ENCODE measurements at regions not wholly inside any gene's neighbourhood (a gene's known extent, or its start where the extent isn't known, plus 50 kb on each side); places are given as distances from the start of the nearest gene placed in this dataset.

DNA sequence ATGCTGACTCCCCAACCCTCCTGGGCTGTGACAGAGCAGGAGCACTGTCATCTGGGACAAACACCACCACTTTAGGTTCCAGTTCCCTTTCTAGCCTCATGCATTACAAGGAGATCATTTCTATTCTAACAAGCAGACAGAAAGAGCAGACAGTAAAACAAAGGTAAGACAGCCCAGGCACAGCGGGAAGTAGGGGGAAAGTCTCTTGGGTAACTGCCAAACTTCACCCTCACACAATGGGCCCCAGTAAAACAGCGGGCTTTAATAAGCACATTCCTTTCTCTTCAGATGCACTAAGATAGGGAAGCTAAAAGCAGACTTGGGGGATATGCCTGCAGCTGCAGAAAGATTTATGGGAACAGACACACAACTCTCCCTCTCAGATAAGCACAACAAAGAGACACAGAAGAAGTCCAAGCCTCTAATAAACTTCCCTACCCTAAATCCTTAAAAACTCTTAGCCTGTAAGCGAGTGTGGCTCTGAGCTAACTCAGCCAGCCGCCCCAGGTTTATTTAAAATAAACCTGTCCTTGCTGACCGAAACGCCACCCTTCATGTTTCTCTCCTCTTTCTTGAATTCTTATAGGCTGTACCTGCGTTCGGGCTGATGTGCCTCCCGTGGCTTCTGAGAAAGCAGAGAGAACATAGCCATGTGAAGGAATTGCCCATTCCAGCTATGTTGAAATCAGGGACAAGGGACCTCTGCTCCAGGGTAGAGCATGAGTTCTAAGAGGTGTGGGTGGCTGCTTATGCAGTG lies 726.8 kb upstream of the DDX18 start:
- no peak overlapping the region for H3K4me3 Mint-ChIP-seq
- H3K36me3 Mint-ChIP-seq (ENCODE audit: insufficient read depth) = no peaks in the 10 kb centered on the region
- peaks cover 5% of the 10 kb centered on the region for H3K9me3 Mint-ChIP-seq
- no peaks in the 10 kb centered on the region for H3K4me1 Mint-ChIP-seq (ENCODE audit: low read depth)
- H3K27me3 Mint-ChIP-seq (ENCODE audit: low read depth) = no peaks in the 10 kb centered on the region
- DNase-seq (no peak), ATAC-seq (no peak)

DNA sequence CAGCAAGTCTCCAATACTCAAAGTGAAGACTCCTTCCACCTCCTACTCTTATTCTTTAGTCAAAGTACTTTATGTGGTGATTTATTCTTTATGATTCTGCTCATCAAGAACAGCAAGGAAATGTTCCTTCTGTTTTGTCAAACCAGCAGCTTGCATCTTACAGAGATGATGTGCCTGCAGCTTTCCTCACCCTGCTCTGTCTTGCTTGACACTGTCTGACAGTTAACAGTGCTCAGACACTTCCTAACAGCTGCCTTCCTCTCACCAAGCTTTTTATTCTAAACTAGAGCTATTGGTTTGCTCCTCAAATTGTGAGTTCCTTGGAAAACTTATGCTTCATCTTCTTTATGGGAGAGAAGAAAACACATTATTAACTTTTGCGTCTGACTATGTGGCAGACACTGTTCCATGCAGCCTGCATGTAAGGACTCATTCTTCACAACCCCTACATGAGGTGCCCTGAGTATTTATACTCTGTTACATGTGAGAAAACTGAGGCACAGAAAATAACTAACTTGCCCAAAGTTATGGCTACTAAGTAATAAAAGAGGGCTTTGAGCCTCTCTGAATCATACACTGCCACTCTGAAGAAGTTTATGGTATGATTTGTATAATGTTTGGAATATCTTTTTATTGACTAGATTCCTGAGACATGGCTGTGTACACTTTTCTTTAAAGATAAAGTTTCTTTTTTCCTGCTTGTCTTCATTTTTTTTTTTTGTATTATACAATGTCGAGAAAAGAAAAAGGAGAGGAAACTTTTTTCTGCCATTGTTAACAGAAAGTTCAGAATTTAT lies 723.3 kb upstream of the DDX18 start:
- Mint-ChIP-seq H3K36me3 (ENCODE audit: insufficient read depth) (no peaks in the 10 kb centered on the region), H3K9me3 (peaks cover 5% of the 10 kb centered on the region), H3K4me3 (no peak overlapping the region), H3K4me1 (ENCODE audit: low read depth) (no peaks in the 10 kb centered on the region), H3K27me3 (ENCODE audit: low read depth) (no peaks in the 10 kb centered on the region)
- no peak for DNase-seq
- no peak for ATAC-seq

DNA sequence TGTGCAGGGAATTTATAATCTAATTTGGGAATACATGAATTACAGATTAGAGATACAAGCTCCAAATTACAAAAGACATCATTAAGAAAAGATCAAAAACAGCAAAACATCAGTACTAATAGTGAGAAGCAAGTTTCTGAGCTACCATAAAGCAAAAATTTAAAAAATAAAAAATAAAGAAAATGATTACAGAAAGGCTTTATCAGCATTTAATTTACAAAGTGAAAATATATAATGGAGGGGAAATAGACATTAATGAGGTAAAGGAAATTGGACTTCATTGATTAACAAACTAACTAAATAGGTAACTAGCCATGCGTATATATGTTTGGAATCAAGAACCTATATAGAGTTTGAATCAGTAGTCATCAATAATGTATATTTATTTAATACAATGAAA lies 712.9 kb upstream of the DDX18 start:
- no peaks in the 10 kb centered on the region for H3K36me3 Mint-ChIP-seq (ENCODE audit: insufficient read depth)

DNA sequence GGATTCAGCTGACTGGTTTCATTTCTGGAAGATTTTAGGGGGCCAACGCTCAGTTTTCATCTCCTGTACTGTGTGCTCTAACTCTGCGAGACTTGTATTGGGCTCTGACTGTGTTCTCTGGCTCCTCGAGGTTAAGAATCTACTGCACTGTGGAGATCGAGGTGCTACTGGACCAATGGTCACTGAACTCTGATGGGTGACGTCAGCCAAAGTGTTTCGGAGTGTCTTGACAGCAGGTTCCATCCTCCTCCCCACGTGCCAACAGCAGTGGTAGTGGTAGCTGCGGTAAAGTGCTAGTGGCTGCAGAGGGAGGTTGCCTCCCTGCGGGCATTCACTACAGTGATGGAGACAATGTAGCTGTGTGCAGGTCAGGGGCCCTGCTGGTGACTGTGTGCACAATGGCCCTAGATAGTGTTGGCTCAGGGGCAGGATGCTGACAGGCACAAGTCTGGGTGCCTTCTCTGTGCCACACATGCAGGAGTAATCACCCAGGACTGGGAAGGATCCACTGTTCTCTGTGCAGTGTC lies 705.7 kb upstream of the DDX18 start:
- H3K4me3 Mint-ChIP-seq = no peak overlapping the region
- H3K9me3 Mint-ChIP-seq = peaks cover 13% of the 10 kb centered on the region
- ATAC-seq = no peak
- H3K4me1 Mint-ChIP-seq (ENCODE audit: low read depth) = no peaks in the 10 kb centered on the region
- no peaks in the 10 kb centered on the region for H3K27me3 Mint-ChIP-seq (ENCODE audit: low read depth)
- H3K36me3 Mint-ChIP-seq (ENCODE audit: insufficient read depth) = no peaks in the 10 kb centered on the region
- DNase-seq = no peak

More for the DNA sequence above, 712.9 kb upstream of the DDX18 start:
- no peaks in the 10 kb centered on the region for H3K4me1 Mint-ChIP-seq (ENCODE audit: low read depth)
- H3K9me3 Mint-ChIP-seq = peaks cover 7% of the 10 kb centered on the region
- no peak overlapping the region for H3K4me3 Mint-ChIP-seq
- DNase-seq = no peak
- no peak for ATAC-seq
- H3K27me3 Mint-ChIP-seq (ENCODE audit: low read depth) = no peaks in the 10 kb centered on the region

DNA sequence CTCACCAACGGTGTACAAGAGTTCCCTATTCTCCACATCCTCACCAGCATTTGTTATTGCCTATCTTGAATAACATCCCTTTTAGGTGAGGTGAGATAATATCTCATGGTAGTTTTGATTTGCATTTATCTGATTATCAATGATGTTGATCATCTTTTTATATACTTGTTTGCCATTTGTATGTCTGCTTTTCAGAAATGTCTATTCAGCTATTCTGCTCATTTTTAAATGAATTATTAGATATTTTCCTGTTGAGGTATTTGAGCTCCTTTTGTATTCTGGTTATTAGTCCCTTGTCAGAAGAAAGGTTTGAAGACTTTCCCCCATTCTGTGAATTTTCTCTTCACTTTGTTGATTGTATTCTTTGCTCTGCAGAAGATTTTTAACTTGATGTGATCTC lies 695.5 kb upstream of the DDX18 start:
- H3K9me3 Mint-ChIP-seq = peaks cover 8% of the 10 kb centered on the region
- DNase-seq (no peak), ATAC-seq (no peak)
- H3K27me3 Mint-ChIP-seq (ENCODE audit: low read depth) = no peaks in the 10 kb centered on the region
- no peaks in the 10 kb centered on the region for H3K4me1 Mint-ChIP-seq (ENCODE audit: low read depth)
- no peaks in the 10 kb centered on the region for H3K36me3 Mint-ChIP-seq (ENCODE audit: insufficient read depth)
- H3K4me3 Mint-ChIP-seq = no peak overlapping the region

DNA sequence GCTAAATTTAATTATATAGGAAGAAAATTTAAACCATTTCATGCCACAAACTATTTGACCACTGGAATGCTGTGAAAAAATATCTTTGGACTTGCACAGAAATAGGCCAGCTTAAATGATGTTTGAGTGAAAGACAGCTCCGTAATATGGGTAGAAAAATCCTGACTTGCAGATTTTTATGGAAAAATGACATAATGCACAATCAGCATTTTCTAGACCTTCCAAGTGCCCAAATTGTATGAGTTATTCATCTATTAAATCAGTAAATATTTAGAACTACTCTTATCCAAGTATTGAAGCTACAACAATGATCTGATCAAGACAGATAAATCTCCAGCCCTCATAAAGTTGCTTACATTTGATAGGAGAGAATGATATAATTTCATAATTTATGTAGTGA lies 691.1 kb upstream of the DDX18 start:
- Mint-ChIP-seq H3K4me3 (no peak overlapping the region), H3K9me3 (peaks cover 13% of the 10 kb centered on the region), H3K36me3 (ENCODE audit: insufficient read depth) (no peaks in the 10 kb centered on the region), H3K4me1 (ENCODE audit: low read depth) (no peaks in the 10 kb centered on the region), H3K27me3 (ENCODE audit: low read depth) (no peaks in the 10 kb centered on the region)
- no peak for ATAC-seq
- DNase-seq = no peak

DNA sequence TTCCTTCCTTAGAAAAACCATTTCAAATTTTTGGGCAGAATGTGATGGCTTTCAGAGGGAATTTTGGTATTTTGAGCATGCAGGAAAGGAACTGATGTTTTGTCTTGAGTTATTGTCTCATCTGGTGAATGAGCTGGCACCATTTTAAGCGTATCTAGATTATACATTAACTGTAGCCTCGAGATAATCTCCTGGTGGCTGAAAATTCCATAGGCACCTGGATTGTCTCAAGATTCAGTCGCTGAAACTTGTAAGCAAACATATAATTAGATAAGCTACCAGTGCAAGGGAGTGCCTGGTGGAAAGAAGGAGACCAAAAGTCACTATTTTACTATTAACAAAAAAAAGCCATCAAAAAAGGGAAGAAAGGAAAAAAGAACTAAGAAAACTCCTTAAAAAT lies 687.8 kb upstream of the DDX18 start:
- Mint-ChIP-seq H3K27me3 (ENCODE audit: low read depth) (no peaks in the 10 kb centered on the region), H3K4me3 (no peak overlapping the region), H3K4me1 (ENCODE audit: low read depth) (no peaks in the 10 kb centered on the region), H3K9me3 (peaks cover 17% of the 10 kb centered on the region), H3K36me3 (ENCODE audit: insufficient read depth) (no peaks in the 10 kb centered on the region)
- no peak for ATAC-seq
- no peak for DNase-seq

DNA sequence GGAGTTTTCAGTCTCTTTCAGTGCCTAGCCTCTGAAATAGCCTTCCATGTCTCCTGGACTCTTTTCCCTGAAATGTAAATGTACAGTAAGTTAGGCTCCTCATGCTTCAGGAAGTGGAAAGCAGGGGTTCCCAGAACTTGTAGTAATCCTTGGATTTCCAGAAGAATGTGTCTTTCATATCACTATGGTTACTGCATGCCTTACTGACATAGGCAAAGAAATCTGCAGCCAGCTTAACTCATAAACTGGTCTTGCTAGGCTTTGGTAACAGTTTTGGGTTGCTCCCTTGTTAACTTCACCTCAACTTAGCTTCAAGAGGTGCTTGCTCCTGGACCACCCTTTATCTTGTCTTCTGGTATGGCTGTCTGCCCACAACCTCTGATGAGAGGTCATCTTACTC lies 686.8 kb upstream of the DDX18 start:
- no peaks in the 10 kb centered on the region for H3K36me3 Mint-ChIP-seq (ENCODE audit: insufficient read depth)
- no peak overlapping the region for H3K4me3 Mint-ChIP-seq
- no peaks in the 10 kb centered on the region for H3K27me3 Mint-ChIP-seq (ENCODE audit: low read depth)
- DNase-seq (no peak), ATAC-seq (no peak)
- no peaks in the 10 kb centered on the region for H3K4me1 Mint-ChIP-seq (ENCODE audit: low read depth)
- H3K9me3 Mint-ChIP-seq = peaks cover 17% of the 10 kb centered on the region

DNA sequence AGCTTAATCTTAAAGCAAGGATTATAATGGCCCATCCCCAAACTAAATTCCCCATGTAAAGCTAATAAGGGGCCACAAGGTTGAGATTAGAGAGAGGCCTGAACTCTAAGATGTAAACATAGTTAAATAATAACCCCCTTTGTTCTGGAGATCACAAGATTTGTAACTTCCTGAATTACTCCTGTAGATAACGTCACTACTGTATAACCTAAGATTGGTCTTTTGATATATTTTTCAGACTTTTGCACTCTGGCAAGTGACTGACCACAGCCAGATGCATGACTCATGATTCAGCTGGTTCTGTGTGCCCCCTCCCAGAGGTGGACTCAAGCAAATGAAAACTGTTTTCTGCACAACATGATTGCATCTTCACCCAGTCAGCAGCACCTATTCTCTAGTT lies 686.0 kb upstream of the DDX18 start:
- ATAC-seq = no peak
- peaks cover 17% of the 10 kb centered on the region for H3K9me3 Mint-ChIP-seq
- H3K36me3 Mint-ChIP-seq (ENCODE audit: insufficient read depth) = no peaks in the 10 kb centered on the region
- no peaks in the 10 kb centered on the region for H3K27me3 Mint-ChIP-seq (ENCODE audit: low read depth)
- no peak for DNase-seq
- H3K4me1 Mint-ChIP-seq (ENCODE audit: low read depth) = no peaks in the 10 kb centered on the region
- H3K4me3 Mint-ChIP-seq = no peak overlapping the region

DNA sequence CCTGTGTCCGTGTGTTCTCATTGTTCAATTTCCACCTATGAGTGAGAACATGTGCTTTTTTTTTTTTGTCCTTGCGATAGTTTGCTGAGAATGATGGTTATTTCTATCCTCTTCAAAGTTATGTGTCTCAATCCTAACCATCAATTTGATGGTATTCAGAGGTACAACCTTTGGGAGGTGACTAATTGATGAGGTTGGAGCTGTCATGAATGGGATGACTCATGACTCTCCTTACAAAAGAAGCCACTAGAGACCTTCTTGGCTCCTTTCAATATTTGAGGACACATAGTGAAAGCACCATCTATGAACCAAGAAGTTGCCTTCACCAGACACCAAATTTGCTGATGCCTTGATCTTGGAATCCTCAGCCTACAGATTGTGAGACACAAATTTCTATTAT lies 677.1 kb upstream of the DDX18 start:
- Mint-ChIP-seq H3K4me1 (ENCODE audit: low read depth) (no peaks in the 10 kb centered on the region), H3K36me3 (ENCODE audit: insufficient read depth) (no peaks in the 10 kb centered on the region), H3K27me3 (ENCODE audit: low read depth) (no peaks in the 10 kb centered on the region), H3K9me3 (peaks cover 8% of the 10 kb centered on the region), H3K4me3 (no peak overlapping the region)
- no peak for DNase-seq
- ATAC-seq = no peak

DNA sequence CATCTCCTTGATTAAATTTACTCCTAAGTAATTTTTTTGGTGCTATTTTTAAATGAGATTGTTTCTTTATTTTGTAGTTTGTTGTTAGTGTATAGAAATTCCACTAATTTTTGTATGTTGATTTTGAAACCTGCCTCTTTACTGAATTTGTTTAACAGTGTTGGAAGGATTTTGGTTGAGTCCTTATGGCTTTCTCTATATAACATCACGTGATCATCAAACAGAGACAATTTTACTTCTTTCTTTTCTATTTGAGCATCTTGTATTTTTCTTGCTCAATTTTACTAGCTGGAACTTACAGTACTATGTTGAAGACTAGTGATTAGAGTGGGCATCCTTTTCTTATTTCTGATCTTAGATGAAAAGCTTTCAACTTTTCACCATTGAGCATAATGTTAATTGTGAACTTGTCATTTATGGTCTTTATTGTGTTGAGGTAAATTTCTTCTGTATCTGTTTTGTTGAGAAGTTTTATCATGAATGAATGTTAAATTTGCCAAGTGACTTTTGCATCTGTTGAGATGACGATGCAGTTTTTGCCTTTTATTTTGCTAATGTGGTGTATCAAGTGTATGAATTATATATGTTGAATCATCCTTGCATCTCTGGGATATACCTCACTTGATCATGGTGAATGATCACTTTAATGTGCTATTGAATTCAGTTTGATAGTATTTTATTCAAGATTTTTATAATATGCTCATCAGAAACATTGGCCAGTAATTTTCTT lies 645.3 kb upstream of the DDX18 start:
- ATAC-seq = no peak
- no peak for DNase-seq
- no peak overlapping the region for H3K4me3 Mint-ChIP-seq
- no peaks in the 10 kb centered on the region for H3K36me3 Mint-ChIP-seq (ENCODE audit: insufficient read depth)
- no peaks in the 10 kb centered on the region for H3K27me3 Mint-ChIP-seq (ENCODE audit: low read depth)
- H3K9me3 Mint-ChIP-seq = peaks cover 32% of the 10 kb centered on the region
- H3K4me1 Mint-ChIP-seq (ENCODE audit: low read depth) = no peaks in the 10 kb centered on the region

DNA sequence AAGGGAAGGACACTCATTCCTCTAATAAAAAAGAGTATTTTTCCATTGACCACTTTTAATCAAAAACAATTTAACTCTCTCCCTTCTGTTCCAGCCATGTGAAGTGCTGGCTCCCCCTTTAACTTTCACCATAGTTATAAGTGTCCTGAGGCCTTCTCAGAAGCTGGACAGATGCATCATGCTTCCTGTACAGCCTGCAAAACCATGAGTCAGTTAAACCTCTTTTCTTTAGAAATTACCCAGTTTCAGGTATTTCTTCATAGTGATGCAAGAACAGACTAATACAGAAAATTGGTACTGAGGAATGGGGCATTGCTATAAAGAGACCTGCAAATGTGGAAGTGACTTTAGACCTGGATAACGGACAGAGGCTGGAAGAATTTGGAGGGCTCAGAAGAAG lies 643.6 kb upstream of the DDX18 start:
- Mint-ChIP-seq H3K4me3 (no peak overlapping the region), H3K4me1 (ENCODE audit: low read depth) (no peaks in the 10 kb centered on the region), H3K9me3 (peaks cover 24% of the 10 kb centered on the region), H3K36me3 (ENCODE audit: insufficient read depth) (no peaks in the 10 kb centered on the region), H3K27me3 (ENCODE audit: low read depth) (no peaks in the 10 kb centered on the region)
- DNase-seq (no peak), ATAC-seq (no peak)

DNA sequence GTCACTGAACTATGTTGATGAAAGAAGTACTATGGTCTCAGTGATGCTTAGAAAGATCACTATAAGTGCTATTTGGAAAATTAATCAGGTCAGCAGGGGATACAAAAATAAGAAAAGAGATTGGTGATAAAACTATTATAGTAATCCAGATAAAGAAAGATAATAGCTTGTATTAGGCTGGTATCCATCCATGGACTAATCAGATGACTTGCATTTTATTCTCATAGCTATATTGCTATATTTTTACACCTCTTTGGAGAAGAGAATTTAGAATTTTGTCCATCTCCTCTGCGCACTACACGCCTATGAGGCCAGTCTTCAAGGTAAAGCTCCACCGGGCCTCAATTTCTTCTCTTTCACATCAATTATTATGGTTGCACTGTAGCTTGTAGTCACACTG lies 635.1 kb upstream of the DDX18 start:
- Mint-ChIP-seq H3K27me3 (ENCODE audit: low read depth) (no peaks in the 10 kb centered on the region), H3K9me3 (peaks cover 12% of the 10 kb centered on the region), H3K4me1 (ENCODE audit: low read depth) (no peaks in the 10 kb centered on the region), H3K4me3 (no peak overlapping the region), H3K36me3 (ENCODE audit: insufficient read depth) (no peaks in the 10 kb centered on the region)
- DNase-seq (no peak), ATAC-seq (no peak)

DNA sequence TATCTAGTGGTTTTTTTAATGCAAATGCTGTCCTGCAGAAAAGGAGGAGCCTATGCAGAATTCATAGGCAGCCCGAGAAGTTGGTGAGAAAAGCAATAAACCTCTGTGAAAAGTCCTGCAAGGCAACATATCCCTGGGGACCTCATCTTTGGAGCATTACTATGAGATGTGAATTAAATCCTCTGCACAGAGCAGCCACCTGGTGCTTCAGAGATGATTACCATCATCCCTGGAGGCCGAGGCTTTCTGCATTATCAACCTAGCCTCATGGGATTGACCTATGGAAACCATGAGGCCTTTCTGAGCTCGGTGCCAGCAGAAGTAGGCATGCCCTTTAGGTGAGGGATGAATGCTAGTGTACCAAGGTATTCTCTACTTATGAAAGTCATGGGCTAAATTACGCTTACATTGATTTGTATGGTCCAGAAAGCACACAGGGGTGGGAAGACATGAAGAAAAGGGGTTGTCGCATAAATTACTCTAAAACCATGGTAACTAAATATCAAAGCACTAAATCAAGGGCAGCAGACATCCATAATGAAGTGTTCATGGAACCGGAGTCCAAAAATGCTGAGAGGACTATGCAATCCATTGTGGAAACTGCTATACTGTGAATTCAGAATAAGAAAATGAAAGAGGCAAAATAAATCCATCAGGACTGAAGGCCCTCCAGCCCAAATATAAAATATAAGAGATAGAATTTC lies 623.5 kb upstream of the DDX18 start:
- Mint-ChIP-seq H3K4me1 (ENCODE audit: low read depth) (no peaks in the 10 kb centered on the region), H3K4me3 (no peak overlapping the region), H3K9me3 (peaks cover 3% of the 10 kb centered on the region), H3K27me3 (ENCODE audit: low read depth) (no peaks in the 10 kb centered on the region), H3K36me3 (ENCODE audit: insufficient read depth) (no peaks in the 10 kb centered on the region)
- no peak for DNase-seq
- no peak for ATAC-seq

Measured in activated T-cell treated with anti-CD3 and anti-CD28 coated beads, Interleukin-2, amount 50 U/mL, for 4 hours (primary cell).